GM13976 (cell line): ENCODE measurements at regions not wholly inside any gene's neighbourhood (a gene's known extent, or its start where the extent isn't known, plus 50 kb on each side); places are given as distances from the start of the nearest gene placed in this dataset.

Experiments
- DNase-seq: peaks from one replicate; pipeline ENCODE4 v3.0.0; 2012; ENCODE audit warnings: low spot score
- CTCF ChIP-seq: IDR thresholded peaks from 2 replicates; pipeline ENCODE4 v1.5.1; 2012; ENCODE audit warnings: borderline replicate concordance, mild to moderate bottlenecking; ENCODE audit not compliant: insufficient read depth; ENCODE audit errors: extremely low read depth, missing control alignments, control extremely low read depth
- in situ Hi-C: fragments of 300-500 bp; cut with MboI; formaldehyde crosslinking; loops from one replicate; pipeline ENCODE4 v1.12.0; 2022; ENCODE audit warnings: low sequenced_read_pairs, mixed read lengths, inconsistent platforms; ENCODE audit not compliant: unreplicated experiment

DNA sequence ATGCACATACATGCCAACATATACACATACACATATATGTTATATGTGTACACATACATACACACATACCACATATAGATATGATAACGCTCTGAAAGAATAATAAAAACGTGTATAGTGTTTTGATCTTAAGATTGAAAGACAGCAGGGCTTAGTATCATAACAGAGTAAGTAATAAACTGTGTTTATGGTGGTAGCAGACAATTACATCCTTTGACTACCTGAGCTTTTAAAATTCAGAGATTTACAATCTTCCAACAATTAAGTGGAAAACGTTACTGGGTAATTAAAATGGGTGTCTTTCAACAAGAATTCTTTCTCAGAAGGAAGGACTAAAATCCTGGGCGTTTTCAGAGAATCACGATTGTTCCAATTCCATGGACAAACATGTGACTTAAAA is 552.4 kb downstream of the EPHA4 start:
- in situ Hi-C loops: no loop called here
- no peak for DNase-seq
- TF ChIP-seq CTCF: no peak

GRCh38 chr2:221022554-221022953 is 549.5 kb downstream of the EPHA4 start:
- no peak for DNase-seq
- TF ChIP-seq CTCF: no peak
- in situ Hi-C loops: no loop called here

- no peak for TF ChIP-seq CTCF
- in situ Hi-C loops: no loop called here
- no peak for DNase-seq
Observed at GRCh38 chr2:221025398-221025797, 546.7 kb downstream of the EPHA4 start.

- TF ChIP-seq CTCF: no peak
- in situ Hi-C loops: no loop called here
- no peak for DNase-seq
Observed at GRCh38 chr2:221034026-221034701, 537.9 kb downstream of the EPHA4 start.

DNA sequence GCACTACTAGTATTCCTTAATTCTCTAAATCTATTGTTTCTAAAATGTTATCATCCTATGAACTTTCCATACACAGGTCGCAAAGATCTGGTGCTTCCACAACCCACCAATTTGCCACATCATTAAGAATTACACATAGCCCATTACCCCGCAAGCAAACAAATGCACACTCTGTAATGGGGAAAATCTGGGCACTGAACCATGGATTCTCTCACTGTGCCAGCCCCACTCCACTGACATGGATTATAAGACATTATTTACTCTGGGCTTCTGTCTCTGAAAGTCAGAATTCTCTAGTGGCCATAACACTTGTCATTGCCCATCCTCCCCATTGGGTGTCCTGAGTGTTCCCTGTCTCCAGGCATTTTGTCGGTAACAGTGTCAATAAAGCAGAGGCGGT is 537.1 kb downstream of the EPHA4 start:
- no peak for TF ChIP-seq CTCF
- no peak for DNase-seq
- in situ Hi-C loops: no loop called here

- no peak for TF ChIP-seq CTCF
- DNase-seq: no peak
- in situ Hi-C loops: no loop called here
Observed at GRCh38 chr2:221042926-221043325, 529.2 kb downstream of the EPHA4 start.

DNA sequence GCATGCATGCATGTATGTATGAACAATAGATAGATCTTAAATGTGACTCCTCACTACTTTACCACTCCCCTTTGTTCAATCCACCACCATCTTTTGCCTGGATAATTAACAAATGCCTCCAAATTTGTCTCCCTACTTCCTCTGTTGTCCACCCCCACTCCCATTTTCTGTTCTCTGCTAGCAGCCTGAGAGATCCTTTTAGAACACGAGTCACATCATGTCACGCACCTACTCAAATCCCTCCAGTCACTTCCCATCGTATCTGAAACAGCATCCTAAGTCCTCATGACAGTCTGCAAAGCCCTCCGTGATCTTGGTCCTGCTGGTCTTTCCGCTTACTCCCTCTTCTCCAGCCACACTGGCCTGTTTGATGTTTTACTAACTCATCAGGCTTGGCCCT is 527.3 kb downstream of the EPHA4 start:
- in situ Hi-C loops: no loop called here
- no peak for DNase-seq
- no peak for TF ChIP-seq CTCF
